ENCODE measurements at regions not wholly inside any gene's neighbourhood (a gene's known extent, or its start where the extent isn't known, plus 50 kb on each side); places are given as distances from the start of the nearest gene placed in this dataset.

DNA sequence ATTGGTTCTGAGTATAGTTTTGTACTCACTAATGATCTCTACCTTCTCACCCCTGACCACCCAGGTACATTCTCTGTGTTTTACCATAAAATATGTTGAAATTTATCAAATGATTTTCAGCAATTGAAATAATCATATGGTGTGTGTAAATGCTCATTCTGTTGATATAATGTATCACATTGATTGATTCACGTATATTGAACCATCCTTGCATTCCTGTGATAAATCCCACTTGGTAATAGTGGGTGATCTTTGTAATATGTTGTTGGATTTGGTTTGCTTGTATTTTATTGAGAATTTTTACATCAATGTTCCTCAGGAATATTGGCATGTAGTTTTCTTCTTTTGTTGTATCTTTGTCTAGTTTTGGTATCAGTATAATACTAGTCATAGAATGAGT is 1497.6 kb downstream of the OTOL1 start:
- Histone ChIP-seq H3K4me3 (no peak overlapping the region), H3K9me3 (peaks cover 0 to 16% (median 0%) of the 10 kb centered on the region in 3 donors), H3K27me3 (no peaks in the 10 kb centered on the region), H3K4me1 (peaks cover 0 to 6% (median 0%) of the 10 kb centered on the region in 3 donors), H3K27ac (no peak overlapping the region), H3K36me3 (no peaks in the 10 kb centered on the region)
- TF ChIP-seq EP300 (IDR thresholded peaks at IDR 0.05), result no peak
- TF ChIP-seq, protein P1, sequence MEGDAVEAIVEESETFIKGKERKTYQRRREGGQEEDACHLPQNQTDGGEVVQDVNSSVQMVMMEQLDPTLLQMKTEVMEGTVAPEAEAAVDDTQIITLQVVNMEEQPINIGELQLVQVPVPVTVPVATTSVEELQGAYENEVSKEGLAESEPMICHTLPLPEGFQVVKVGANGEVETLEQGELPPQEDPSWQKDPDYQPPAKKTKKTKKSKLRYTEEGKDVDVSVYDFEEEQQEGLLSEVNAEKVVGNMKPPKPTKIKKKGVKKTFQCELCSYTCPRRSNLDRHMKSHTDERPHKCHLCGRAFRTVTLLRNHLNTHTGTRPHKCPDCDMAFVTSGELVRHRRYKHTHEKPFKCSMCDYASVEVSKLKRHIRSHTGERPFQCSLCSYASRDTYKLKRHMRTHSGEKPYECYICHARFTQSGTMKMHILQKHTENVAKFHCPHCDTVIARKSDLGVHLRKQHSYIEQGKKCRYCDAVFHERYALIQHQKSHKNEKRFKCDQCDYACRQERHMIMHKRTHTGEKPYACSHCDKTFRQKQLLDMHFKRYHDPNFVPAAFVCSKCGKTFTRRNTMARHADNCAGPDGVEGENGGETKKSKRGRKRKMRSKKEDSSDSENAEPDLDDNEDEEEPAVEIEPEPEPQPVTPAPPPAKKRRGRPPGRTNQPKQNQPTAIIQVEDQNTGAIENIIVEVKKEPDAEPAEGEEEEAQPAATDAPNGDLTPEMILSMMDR (IDR thresholded peaks at IDR 0.05), result no peak
- no peak for TF ChIP-seq POLR2A (IDR thresholded peaks at IDR 0.05)
- no peak for TF ChIP-seq POLR2AphosphoS5 (IDR thresholded peaks at IDR 0.05)
- ATAC-seq, result no peak
- WGBS, 2 donors (ENCODE audit: low coverage in 1 of 2), result 0% methylated on average over 1 of the region's 1 CpG

DNA sequence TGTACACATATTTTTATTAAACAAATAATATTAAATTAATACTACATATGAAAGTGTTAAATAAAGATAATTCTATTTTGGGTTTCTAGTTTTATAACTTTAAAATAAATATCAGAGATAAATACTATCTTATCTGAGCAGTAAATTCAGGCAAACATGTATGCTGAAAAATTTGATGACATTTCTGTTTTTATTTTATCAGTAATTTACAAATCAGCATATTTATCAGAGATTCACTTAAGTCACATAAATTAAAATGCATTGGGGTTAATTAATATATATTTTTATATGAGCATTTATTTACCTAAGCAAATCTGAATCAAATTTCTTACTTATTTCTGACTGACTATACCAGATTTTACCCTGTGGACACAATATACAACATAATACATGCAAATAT is 1499.8 kb downstream of the OTOL1 start:
- H3K36me3 ChIP-seq, result no peaks in the 10 kb centered on the region
- TF ChIP-seq POLR2AphosphoS5 (IDR thresholded peaks at IDR 0.05) (no peak), POLR2A (IDR thresholded peaks at IDR 0.05) (no peak), EP300 (IDR thresholded peaks at IDR 0.05) (no peak)
- TF ChIP-seq, protein P1 (IDR thresholded peaks at IDR 0.05), result no peak
- H3K27ac ChIP-seq, result no peak overlapping the region
- H3K27me3 ChIP-seq, result no peaks in the 10 kb centered on the region
- no peak for ATAC-seq
- peaks cover 0 to 6% (median 0%) of the 10 kb centered on the region in 3 donors for H3K4me1 ChIP-seq
- no peak overlapping the region for H3K4me3 ChIP-seq
- peaks cover 0 to 16% (median 0%) of the 10 kb centered on the region in 3 donors for H3K9me3 ChIP-seq

DNA sequence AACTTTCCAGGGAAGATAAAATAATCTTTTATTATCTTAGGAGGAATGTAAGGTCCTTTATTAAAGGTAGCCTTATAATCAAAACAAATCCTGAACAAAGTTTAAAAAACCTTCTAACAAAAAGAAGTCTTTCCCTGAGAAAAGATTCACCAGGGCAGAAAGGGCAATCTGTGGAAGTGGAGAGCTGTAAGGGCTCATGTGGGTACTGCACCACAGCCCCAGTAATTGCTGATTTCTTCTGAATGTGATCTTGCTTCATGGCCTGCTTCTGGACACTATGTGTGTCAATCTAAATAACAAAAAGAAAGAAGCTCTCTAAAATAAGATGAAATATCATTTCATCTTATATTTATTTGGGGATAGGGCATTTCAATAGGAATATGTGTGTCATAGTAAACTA is 1501.6 kb downstream of the OTOL1 start:
- peaks cover 0 to 6% (median 0%) of the 10 kb centered on the region in 3 donors for H3K4me1 ChIP-seq
- no peak for ATAC-seq
- H3K36me3 ChIP-seq, result no peaks in the 10 kb centered on the region
- peak overlapping the region in 1 of 2 donors; percentile 10 for H3K4me3 ChIP-seq
- H3K9me3 ChIP-seq, result peaks cover 0 to 14% (median 0%) of the 10 kb centered on the region in 3 donors
- no peak for TF ChIP-seq POLR2AphosphoS5 (IDR thresholded peaks at IDR 0.05)
- TF ChIP-seq, protein P1 (IDR thresholded peaks at IDR 0.05), result no peak
- no peak for TF ChIP-seq EP300 (IDR thresholded peaks at IDR 0.05)
- no peak for TF ChIP-seq POLR2A (IDR thresholded peaks at IDR 0.05)
- H3K27me3 ChIP-seq, result no peaks in the 10 kb centered on the region
- no peak overlapping the region for H3K27ac ChIP-seq

DNA sequence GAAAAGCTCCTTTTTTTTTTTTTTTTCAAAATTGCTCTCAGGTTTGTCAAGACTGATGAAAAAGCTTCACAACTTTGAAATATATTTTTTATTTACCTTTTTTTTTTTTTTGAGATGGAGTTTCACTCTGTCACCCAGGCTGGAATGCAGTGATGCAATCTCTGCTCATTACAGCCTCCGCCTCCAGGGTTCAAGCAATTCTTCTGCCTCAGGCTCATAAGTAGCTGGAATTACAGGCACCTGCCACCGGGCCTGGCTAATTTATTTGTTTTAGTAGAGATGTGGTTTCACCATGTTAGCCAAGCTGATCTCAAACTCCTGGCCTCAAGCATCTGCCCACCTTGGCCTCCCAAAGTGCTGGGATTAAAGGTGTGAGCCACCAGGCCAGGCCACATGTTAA is 1515.0 kb downstream of the OTOL1 start:
- H3K27me3 ChIP-seq, result no peaks in the 10 kb centered on the region
- no peaks in the 10 kb centered on the region for H3K36me3 ChIP-seq
- H3K27ac ChIP-seq, result no peak overlapping the region
- H3K4me3 ChIP-seq, result no peak overlapping the region
- no peak for ATAC-seq
- no peaks in the 10 kb centered on the region for H3K4me1 ChIP-seq
- no peaks in the 10 kb centered on the region for H3K9me3 ChIP-seq
- WGBS, 2 donors (ENCODE audit: low coverage in 1 of 2), result 17 to 92% methylated on average over 1 to 2 of the region's 2 CpGs
- TF ChIP-seq, protein P1 (IDR thresholded peaks at IDR 0.05), result no peak
- TF ChIP-seq POLR2AphosphoS5 (IDR thresholded peaks at IDR 0.05), result no peak
- TF ChIP-seq EP300 (IDR thresholded peaks at IDR 0.05), result no peak
- TF ChIP-seq POLR2A (IDR thresholded peaks at IDR 0.05), result no peak

DNA sequence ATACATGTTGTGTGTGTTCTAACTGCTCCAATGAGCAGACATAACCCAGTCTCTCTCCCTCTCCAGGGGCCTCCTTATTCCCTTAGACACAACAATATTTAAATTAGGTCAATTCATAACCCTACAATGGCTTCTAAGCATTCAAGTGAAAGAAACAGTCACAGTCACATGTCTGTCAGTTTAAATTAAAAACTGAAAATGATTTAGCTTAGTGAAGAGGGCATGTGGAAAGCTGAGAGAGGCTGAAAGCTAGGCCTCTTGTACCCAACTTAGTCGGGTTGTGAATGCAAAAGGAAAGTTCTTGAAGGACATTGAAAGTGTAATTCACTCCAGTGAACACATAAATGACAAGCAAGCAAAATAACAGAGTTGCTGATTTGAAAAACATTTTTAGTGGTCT is 1519.6 kb downstream of the OTOL1 start:
- no peak for ATAC-seq
- Histone ChIP-seq H3K36me3 (no peaks in the 10 kb centered on the region), H3K9me3 (no peaks in the 10 kb centered on the region), H3K27me3 (no peaks in the 10 kb centered on the region), H3K27ac (no peak overlapping the region), H3K4me3 (no peak overlapping the region), H3K4me1 (no peaks in the 10 kb centered on the region)
- TF ChIP-seq EP300 (IDR thresholded peaks at IDR 0.05) (no peak), POLR2A (IDR thresholded peaks at IDR 0.05) (no peak), POLR2AphosphoS5 (IDR thresholded peaks at IDR 0.05) (no peak)
- TF ChIP-seq, protein P1 (IDR thresholded peaks at IDR 0.05), result no peak
- 50 to 85% methylated on average over 1 of the region's 1 CpG for WGBS, 2 donors (ENCODE audit: low coverage in 1 of 2)

All from gastroesophageal sphincter (tissue), 4 donors.